NK-92 (cell line): ENCODE measurements at regions not wholly inside any gene's neighbourhood (a gene's known extent, or its start where the extent isn't known, plus 50 kb on each side); places are given as distances from the start of the nearest gene placed in this dataset.

Experiments used
- DNase-seq: peaks from one replicate; lab custom pipeline; 2025; ENCODE audit not compliant: unreplicated experiment; lab: John Stamatoyannopoulos, UW

- DNase-seq: no peak
Observed at GRCh38 chr1:244106837-244107493, 55.9 kb downstream of the ZBTB18 start.

- no peak for DNase-seq
Observed at GRCh38 chr1:244111027-244111426, 59.9 kb downstream of the ZBTB18 start.

GRCh38 chr1:244112041-244112440 is 61.0 kb downstream of the ZBTB18 start:
- DNase-seq: no peak

- no peak for DNase-seq
Observed at GRCh38 chr1:244112636-244113035, 61.6 kb downstream of the ZBTB18 start.

- DNase-seq: no peak
Observed at GRCh38 chr1:244113532-244114320, 62.6 kb downstream of the ZBTB18 start.

- no peak for DNase-seq
Observed at GRCh38 chr1:244114892-244115291, 63.8 kb downstream of the ZBTB18 start.

GRCh38 chr1:244116946-244117345 is 65.9 kb downstream of the ZBTB18 start:
- DNase-seq: no peak

GRCh38 chr1:244118109-244118761 is 67.2 kb downstream of the ZBTB18 start:
- no peak for DNase-seq

GRCh38 chr1:244128591-244129383 is 77.7 kb downstream of the ZBTB18 start:
- DNase-seq: no peak

- no peak for DNase-seq
Observed at GRCh38 chr1:244137276-244137675, 86.2 kb downstream of the ZBTB18 start.

GRCh38 chr1:244137725-244138124 is 86.6 kb downstream of the ZBTB18 start:
- DNase-seq: no peak

GRCh38 chr1:244138399-244138798 is 87.3 kb downstream of the ZBTB18 start:
- DNase-seq: no peak

GRCh38 chr1:244139655-244140054 is 88.6 kb downstream of the ZBTB18 start:
- no peak for DNase-seq

- DNase-seq: no peak
Observed at GRCh38 chr1:244140420-244140819, 89.3 kb downstream of the ZBTB18 start.

- no peak for DNase-seq
Observed at GRCh38 chr1:244144053-244144452, 93.0 kb downstream of the ZBTB18 start.

- no peak for DNase-seq
Observed at GRCh38 chr1:244150071-244150470, 99.0 kb downstream of the ZBTB18 start.

- DNase-seq: no peak
Observed at GRCh38 chr1:244150665-244151064, 99.6 kb downstream of the ZBTB18 start.

GRCh38 chr1:244151537-244151936 is 100.5 kb downstream of the ZBTB18 start:
- no peak for DNase-seq

- DNase-seq: no peak
Observed at GRCh38 chr1:244154508-244154871, 103.4 kb downstream of the ZBTB18 start.

- no peak for DNase-seq
Observed at GRCh38 chr1:244154872-244155531, 103.9 kb downstream of the ZBTB18 start.

GRCh38 chr1:244155661-244156060 is 104.6 kb downstream of the ZBTB18 start:
- DNase-seq: no peak
